Stromal cell of bone marrow (primary cell): ENCODE measurements at regions not wholly inside any gene's neighbourhood (a gene's known extent, or its start where the extent isn't known, plus 50 kb on each side); places are given as distances from the start of the nearest gene placed in this dataset.
"Not testable (repeated sequence)": the region's sequence is repeated elsewhere in the genome, so short reads cannot be mapped to it uniquely, and the experiment has no call there.

Experiments
- DNase-seq: peaks from one replicate; pipeline ENCODE4 v3.0.0-alpha.2; 2012; ENCODE audit warnings: low read depth

- not testable (repeated sequence) for DNase-seq
These were observed 111.0 kb downstream of the TMEM121 start for GRCh38 chr14:105637345-105637744.

GRCh38 chr14:105639969-105640931, 113.9 kb downstream of the TMEM121 start:
- DNase-seq = not testable (repeated sequence)

GRCh38 chr14:105641075-105641937, 114.9 kb downstream of the TMEM121 start:
- DNase-seq = no peak

GRCh38 chr14:105641951-105642350, 115.6 kb downstream of the TMEM121 start:
- DNase-seq = not testable (repeated sequence)

- DNase-seq = not testable (repeated sequence)
These were observed 116.1 kb downstream of the TMEM121 start for GRCh38 chr14:105642486-105642885.

- not testable (repeated sequence) for DNase-seq
These were observed 117.1 kb downstream of the TMEM121 start for GRCh38 chr14:105643406-105644052.

GRCh38 chr14:105644053-105644435, 117.7 kb downstream of the TMEM121 start:
- DNase-seq = not testable (repeated sequence)

- DNase-seq = not testable (repeated sequence)
These were observed 118.1 kb downstream of the TMEM121 start for GRCh38 chr14:105644457-105644856.

DNA sequence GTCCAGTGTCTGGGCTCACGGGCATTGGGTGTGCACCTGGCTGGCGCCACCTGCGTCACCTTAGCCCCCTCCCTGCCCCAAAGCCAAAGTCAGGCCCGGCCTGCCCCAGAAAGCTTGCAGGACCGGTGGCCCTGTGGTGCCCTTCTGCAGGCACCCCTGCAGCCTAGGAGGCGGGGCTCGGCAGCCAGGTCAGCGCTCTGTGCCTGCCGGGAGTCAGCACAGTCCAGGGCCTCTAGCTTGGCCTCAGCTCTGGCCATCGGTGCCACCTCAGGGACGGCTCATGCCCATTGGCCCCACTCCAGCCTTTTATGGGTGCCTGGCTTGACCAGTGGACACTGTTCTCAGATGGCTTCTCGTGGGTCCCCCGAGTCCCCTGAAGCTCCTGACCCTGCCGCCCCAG, 118.5 kb downstream of the TMEM121 start:
- DNase-seq = not testable (repeated sequence)

GRCh38 chr14:105645389-105645788, 119.0 kb downstream of the TMEM121 start:
- not testable (repeated sequence) for DNase-seq

GRCh38 chr14:105646175-105646574, 119.8 kb downstream of the TMEM121 start:
- no peak for DNase-seq

DNA sequence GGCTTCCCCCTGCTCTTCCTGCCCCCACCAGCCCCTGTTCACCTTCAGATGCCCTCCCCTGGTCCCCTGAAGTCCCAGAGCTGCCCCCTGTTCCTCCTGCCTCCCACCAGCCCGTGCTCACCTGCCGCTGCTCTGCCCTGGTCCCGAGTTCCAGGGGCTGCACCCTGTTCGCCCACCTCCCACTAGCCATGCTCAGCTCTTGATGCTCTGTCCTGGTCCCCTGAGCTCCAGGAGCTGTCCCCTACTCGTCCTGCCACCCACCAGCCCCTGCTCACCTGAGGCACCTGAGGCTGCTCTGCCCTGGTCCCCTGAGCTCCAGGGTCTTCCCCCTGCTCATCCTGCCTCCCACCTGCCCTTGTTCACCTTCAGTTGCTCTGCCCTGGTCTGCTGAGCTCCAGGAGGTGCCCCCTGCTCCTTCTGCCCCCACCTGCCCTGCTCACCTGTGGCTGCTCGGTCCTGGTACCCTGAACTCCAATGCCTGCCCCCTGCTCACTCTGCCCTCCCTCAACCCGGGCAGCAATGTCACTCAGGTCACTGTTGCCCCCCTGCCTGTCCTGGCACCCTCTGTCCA, 120.4 kb downstream of the TMEM121 start:
- DNase-seq = not testable (repeated sequence)

- DNase-seq = not testable (repeated sequence)
These were observed 121.0 kb downstream of the TMEM121 start for GRCh38 chr14:105647426-105647783.

DNA sequence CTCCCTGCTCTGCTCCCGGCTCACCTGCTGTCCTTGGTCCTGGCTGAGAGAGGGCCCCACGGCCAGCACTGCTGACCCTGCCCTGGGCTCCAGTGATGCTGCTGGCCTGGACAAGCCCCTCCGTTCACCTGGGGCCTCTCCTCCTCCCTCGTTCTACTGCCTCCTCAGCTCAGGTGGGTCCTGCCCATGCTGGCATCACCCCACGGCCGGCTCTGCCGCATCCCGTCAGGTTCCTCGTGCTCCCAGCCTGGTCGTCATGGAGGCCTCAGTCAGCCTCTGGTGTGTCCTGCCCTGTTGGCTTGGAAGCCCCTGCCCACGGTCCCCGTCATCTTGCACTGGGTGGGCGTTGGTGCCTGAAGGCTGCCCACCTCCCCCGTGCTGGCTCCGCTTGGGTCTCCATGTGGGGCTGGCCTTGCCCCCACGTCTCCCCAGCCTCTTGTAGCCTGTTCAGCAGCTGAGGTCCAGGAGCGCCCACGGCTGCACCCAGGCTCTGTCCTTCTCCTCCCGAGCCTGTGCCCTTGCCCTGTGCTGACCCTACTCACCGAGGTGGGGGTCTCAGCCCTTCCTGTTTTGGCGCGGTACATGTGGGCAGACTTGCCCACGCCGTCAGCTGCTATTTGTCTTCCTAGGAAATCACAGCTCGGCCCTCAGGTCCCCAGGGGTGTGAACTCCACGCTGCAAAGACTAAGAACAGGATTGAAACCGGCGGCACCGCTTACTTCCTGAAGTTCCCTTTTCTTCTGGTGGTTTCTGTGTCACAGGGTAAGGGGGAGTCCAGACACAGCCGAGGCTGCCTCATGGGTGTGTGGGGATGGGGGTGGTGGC, 121.6 kb downstream of the TMEM121 start:
- no peak for DNase-seq

DNA sequence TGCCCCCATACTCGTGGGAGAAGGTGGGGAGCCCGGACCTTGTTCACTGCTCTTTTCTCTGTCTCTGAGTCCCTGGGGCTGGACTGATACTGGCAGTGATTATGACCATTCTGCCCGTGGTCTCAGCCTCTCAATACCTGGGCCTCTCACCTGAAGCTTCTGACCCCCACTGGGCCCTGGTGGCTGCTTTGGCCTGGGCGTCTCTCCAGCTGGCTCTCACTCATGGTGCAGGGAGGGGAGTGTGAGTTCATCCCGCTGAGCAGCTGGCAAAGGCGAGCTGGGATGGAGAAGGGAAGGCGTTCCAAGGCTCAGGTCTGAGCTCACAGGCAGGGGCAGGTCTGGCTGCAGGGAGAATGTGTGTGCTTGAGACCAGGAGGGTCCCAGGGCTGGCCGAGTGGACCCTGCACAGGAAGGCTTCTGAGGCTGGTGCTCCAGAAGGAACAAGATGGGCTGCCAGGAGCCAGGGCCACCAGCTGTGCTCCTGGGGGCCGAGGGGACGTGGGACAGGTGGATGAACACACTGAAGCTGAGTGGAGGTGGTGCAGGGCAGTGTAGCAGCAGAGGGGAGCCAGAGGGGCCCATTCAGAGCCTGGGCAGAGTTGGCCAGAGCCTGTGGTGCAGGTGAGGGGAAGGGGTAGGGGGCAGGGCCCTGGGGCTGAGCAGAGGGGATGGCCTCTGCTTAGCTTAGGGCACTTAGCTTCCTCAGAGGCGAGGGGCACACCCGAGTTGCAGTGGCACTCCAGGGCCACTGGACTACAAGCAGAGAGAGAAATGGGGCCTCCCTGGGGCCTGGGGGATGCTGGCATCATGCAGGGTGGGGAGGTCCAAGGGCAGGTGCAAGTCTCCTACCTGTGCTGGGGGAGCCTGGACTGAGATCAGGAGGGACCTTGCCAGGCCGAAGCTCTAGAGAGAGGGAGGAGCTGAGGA, 122.5 kb downstream of the TMEM121 start:
- DNase-seq = not testable (repeated sequence)

- not testable (repeated sequence) for DNase-seq
These were observed 125.9 kb downstream of the TMEM121 start for GRCh38 chr14:105652317-105652716.

DNA sequence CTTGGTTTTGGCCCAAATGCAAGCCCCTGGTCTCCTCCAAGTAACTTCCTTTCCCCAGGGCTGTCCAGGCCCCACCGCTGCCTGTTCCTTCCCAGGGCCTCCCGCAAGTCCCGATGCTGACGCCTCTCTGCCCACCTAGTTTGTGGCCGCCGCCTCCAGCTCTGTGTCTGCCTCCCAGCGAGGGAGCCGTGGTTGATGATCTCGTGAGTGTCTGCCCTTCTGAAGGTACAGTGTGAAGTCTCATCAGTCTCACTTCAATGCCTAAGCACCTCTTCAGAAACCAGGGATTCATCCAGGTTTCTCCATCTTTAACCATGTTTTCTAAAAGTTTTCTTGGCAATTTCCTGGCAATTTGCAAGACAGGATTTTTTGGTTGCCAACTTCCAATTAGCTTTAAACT, 127.5 kb downstream of the TMEM121 start:
- DNase-seq = not testable (repeated sequence)

GRCh38 chr14:105659255-105659654, 132.9 kb downstream of the TMEM121 start:
- not testable (repeated sequence) for DNase-seq

DNA sequence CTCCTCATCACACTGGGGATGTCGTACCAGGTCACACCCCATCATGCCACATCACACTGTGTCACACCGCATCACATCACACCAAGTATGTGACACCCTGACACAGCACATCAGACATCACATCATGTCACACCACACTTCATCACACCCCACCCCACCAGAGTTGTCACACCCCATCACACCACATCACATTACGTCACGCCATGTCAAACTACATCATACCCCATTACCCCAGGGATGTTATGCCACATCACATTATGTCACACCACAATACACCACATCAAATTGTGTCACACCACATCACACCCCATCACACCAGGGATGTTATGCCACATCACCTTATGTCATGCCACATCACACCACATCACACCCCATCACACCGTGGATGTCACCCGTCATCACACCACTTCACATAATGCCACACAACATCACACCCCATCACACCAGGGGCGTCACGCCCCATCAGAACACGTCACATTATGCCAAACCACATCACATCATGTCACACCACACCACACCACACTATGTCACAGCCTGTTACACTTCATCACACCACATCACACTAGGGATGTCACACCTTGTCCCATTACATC, 133.6 kb downstream of the TMEM121 start:
- no peak for DNase-seq
